ENCODE measurements at regions not wholly inside any gene's neighbourhood (a gene's known extent, or its start where the extent isn't known, plus 50 kb on each side); places are given as distances from the start of the nearest gene placed in this dataset.

- DNase-seq: no peak
Measured at GRCh38 chr10:8502573-8502972, 448.1 kb downstream of the GATA3 start.

GRCh38 chr10:8504499-8504898 lies 450.0 kb downstream of the GATA3 start:
- no peak for DNase-seq

- no peak for DNase-seq
Measured at GRCh38 chr10:8507156-8507555, 452.7 kb downstream of the GATA3 start.

DNA sequence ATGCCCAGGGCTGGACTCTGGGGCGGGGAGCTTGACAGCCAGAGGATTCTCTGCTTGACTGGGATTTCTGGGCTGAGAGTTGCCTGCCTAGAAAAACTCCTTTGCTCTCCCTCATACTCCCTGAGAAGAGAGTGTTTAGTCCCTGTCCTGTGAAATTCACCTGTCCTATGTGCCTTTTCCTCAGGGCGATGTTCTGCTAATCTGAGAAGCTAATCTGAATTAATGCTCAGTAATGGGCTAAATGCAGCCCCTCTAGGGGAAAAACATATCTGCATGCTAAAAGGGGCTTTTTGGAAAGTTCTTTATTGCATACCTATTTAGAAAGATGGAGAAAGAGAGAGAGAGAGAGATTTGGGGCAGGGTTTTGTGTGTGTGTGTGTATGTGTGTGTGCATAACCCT lies 454.4 kb downstream of the GATA3 start:
- DNase-seq: no peak

GRCh38 chr10:8510471-8510870 lies 456.0 kb downstream of the GATA3 start:
- DNase-seq: no peak

DNA sequence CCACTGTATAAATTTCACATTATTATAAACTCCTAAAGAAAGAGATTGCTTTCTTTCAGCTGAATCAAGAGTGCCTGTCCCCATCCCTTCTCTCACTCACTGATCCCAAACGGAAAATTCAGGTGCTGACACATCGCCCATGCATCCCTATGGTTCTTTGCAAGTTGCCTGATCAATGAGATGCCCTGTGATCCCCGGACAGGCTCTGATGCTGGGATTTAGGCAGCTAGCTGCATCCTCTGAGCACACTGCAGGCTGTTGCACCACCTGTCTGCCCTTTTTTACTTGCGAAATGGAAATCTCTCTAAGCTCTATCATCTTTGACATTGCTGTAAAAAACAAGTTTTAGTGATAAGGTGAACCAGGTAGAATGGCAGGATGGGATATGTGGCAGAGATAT lies 456.5 kb downstream of the GATA3 start:
- DNase-seq: no peak

DNA sequence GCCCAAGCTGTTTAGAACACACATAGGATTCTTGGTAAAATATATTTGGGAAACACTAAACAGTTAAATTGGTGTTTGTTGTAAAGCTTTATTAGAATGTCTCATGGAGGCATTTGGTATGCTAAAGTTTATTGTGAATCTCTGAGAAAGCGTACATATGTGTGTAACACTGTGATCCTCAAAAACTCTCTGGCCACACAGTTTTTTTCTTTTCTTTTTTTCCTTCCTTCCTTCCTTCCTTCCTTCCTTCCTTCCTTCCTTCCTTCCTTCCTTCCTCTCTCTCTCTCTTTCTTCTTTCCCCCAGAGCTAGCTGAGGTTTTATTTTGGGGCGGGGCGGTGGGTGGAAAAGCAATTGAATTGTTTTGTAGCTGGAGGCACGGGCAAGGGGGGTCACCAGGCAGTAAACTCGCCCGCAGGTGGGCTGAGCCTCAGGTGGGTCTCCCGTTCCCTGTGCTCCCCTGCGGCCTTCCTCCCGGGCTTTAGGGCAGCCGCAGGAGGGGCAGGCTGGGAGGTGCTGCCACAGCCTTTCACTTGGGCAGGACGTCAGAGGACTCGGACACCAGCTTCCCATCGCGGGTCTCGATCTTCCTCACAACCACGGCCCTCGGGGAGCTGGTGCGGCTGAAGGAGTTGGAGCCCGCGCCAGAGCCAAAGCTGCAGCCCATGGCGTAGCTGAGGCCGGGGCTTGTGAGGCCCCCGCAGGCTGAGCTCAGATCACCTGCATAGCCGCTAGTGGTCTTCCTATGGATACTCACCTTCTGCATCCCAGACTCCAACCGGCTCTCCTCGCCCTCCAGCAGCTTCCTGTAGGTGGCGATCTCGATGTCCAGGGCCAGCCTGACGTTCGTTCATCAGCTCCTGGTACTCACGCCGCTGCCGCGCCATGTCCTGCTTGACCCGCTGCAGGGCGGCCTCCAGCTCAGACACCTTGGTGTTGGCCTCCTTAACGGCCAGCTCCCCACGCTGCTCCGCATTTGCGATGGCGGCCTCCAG lies 459.0 kb downstream of the GATA3 start:
- no peak for DNase-seq

DNA sequence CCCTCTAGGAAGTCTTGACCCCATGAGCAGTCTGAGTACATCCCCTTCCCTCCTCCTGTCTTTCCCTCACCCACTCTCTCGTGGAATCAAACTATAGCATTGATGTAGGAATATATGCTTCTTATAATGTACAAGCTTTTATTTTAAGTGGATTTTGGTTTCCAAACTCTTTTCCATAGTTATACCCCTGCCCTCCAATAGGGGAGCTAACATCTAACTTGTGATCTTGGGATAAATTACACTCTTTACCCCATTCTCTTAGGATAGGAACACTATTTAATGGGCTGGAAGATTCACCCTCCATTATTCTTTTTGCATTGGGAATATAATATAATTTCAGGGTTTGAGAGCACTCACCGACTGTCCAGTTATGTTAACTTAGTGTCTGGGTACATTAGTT lies 465.9 kb downstream of the GATA3 start:
- no peak for DNase-seq

GRCh38 chr10:8527773-8528172 lies 473.3 kb downstream of the GATA3 start:
- DNase-seq: no peak

DNA sequence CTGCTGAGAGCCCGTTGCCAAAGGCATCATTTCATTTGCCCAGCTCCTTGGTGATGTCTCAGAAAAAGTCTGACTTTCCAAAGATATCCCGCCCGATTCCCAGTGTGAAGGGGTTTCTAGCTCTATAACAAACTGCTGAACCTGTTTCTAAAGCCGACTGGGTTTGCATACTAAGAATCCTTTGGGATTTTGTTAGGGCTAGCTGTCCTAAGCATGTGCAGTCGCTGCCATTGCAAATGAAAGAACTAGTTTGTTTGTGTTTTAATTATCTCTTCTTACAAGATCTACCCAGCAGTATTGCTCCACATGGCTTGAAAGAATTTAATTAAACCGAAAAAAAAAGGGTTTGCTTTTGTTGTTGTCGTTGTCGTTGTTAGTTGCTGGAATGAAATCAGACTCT lies 476.6 kb downstream of the GATA3 start:
- no peak for DNase-seq

GRCh38 chr10:8532647-8533046 lies 478.2 kb downstream of the GATA3 start:
- no peak for DNase-seq

DNA sequence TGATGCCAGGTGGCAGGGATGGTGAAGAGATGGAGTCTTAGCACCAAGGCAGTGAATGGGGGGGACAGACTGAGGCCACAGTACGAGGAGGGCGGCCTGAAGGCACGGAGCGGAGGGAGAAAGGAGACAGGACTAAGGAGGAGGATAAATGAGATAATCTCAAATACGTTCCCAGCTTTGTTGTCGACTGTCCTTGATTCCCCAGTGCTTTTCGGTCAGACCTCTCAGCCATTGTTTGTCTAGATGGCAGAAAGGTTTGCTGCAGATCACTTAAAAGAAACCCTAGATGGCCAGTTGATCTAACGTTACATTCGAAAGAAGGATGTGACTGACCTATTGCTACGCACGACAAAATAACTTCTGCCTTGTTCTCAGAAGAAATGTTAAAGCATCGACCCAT lies 479.0 kb downstream of the GATA3 start:
- DNase-seq: no peak

- no peak for DNase-seq
Measured at GRCh38 chr10:8534096-8534495, 479.6 kb downstream of the GATA3 start.

- DNase-seq: no peak
Measured at GRCh38 chr10:8534891-8535290, 480.4 kb downstream of the GATA3 start.

DNA sequence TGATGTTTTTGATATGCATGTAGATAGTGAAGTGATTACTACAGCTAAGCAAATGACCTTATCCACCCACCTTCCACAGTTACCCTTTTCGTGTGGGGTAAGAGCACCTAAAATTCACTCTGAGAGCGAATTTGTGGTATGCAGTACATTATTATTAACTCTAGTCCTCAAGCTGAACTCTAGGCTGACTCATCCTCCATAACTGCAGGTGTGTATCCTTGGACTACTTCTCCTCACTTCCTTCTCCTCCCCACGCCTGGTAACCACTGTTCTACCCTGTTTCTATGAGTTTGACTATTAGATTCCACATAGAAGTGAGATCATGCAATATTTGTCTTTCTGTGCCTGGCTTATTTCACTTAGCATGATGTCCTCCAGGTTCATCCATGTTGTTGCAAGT lies 484.6 kb downstream of the GATA3 start:
- DNase-seq: no peak

- no peak for DNase-seq
Measured at GRCh38 chr10:8543361-8544056, 489.0 kb downstream of the GATA3 start.

GRCh38 chr10:8544057-8544380 lies 489.5 kb downstream of the GATA3 start:
- DNase-seq: no peak

DNA sequence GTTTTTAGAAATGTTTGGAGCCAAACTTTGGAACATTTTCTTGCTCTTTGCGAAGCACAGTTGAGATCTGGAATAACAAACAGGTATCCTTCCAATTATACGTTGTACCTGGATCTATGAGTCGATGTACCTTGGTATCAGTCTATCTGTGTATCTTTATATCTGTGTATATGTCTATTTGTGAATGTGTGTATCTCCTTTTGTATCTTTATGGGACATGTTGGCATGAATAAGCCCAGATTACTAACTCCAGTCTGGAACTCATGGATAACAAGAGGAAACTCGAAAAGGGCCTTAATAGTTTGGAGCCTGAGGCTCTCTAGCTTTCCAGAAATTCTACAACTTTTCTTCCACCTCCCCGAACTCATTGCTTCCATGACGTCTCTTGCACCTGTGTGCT lies 490.0 kb downstream of the GATA3 start:
- DNase-seq: no peak

DNA sequence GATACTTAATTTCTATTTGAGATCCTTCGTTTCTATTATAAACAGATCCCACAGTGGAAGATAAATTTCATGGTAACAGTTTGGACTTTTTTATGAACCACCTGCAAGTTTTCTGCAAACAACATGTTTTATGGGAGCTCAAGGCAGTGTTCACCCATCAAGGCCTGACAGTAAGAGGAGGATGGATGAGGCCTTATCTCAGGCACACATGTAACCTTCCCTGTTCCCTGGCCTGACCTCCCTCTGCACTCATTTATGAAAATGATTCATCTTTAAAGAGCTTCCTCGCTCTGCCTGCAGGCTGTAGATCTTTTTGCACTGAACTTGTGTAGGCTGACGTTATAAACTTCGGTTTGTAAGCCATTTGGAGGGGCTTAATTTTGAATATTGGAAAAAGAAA lies 500.1 kb downstream of the GATA3 start:
- DNase-seq: no peak

DNA sequence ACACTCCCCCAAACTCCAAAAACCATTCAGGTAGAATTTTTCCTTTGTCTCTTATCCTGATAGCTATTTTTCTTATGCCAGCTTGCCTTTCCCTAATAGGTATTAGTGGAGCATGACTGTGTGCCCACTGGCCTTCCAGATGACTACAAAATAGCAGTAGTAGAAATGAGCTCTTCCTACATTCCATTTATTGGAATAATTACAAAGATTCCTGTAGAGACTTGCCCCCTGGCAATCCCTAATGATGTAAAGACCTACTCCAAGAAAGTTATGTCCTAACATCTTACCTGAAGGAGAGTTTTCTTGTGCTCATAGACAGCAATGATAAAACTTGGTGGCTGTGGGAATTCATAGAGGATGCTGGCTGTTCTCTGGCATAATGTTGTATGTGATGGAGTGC lies 501.8 kb downstream of the GATA3 start:
- no peak for DNase-seq

DNA sequence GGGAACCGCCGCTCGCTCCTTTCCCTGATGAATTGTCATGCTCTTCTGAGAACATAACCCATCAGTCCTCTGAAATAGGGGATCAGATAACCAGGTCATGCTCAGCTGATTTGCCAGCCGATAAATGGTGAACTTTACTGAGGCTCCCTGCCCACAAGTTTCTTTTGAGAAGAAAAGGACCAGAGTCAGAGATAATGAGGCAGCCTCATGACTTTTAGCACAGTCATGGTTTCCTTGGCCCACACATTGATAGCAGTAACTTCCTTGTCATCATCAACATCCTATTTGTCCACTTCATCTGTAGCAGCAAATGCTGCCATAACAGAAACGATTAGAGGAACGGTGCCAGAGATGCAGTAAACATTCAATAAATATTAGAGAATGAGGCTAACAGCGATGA lies 509.0 kb downstream of the GATA3 start:
- DNase-seq: no peak

DNA sequence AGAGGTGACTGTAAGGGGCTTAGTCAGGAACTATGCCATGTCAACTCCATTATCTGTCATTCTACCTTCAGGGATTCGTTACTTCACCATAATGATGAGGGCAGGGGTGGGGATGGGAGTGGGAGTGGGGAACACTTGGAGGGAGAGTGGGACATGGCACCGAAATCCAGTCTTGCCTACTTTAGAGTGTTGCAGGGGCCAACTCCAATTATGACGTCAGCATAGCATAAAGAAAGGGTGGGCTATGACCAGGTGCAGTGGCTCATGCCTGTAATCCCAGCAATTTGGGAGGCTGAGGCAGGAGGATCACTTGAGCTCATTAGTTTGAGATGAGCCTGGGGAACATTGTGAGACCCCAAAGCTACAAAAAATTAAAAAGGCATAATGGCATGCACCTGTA lies 512.2 kb downstream of the GATA3 start:
- DNase-seq: no peak

DNA sequence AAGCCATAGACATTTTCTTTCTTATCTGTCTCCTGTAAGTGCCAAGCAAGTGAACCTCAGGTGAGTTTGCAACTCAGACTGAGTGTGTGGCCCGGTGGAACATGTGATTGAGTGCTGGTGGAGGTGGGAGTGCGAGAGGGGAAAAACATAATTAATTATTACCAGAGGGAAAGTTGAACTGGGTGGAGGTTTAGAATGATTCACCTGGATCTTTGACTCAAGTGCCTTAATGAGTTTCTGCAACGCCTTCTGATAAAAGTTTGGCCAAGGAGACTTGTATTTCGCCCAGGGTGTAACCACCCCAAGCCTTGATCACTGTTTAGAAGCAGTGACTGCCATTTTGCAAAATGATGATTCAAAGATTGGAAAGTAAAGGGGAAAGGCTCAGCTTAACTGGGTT lies 513.9 kb downstream of the GATA3 start:
- no peak for DNase-seq

- no peak for DNase-seq
Measured at GRCh38 chr10:8575620-8576019, 521.1 kb downstream of the GATA3 start.

GRCh38 chr10:8576281-8576680 lies 521.8 kb downstream of the GATA3 start:
- no peak for DNase-seq

Data from KG1 (cell line).